Neural cell (in vitro differentiated cells): ENCODE measurements at regions not wholly inside any gene's neighbourhood (a gene's known extent, or its start where the extent isn't known, plus 50 kb on each side); places are given as distances from the start of the nearest gene placed in this dataset.

Experiments used
- EP300 ChIP-seq: fragments of 450-650 bp; conservative IDR thresholded peaks from 2 replicates; pipeline ENCODE4 v1.6.1; 2014; ENCODE audit warnings: antibody characterized with exemption, mild to moderate bottlenecking, moderate library complexity; ENCODE audit not compliant: poor library complexity, severe bottlenecking
- MXI1 ChIP-seq: fragments of 450-650 bp; conservative IDR thresholded peaks from 2 replicates; pipeline ENCODE4 v1.6.1; 2014; ENCODE audit warnings: antibody characterized with exemption, mild to moderate bottlenecking; ENCODE audit not compliant: poor library complexity, severe bottlenecking
- RAD21 ChIP-seq: fragments of 450-650 bp; conservative IDR thresholded peaks from 2 replicates; pipeline ENCODE4 v1.6.1; 2014; ENCODE audit warnings: antibody characterized with exemption, mild to moderate bottlenecking, moderate library complexity
- REST ChIP-seq: IDR thresholded peaks from 2 replicates; pipeline ENCODE4 v1.6.1; 2012; ENCODE audit warnings: borderline replicate concordance
- TAF1 ChIP-seq: IDR thresholded peaks from 2 replicates; pipeline ENCODE4 v1.6.1; 2012; ENCODE audit warnings: low read depth
- TF ChIP-seq, protein P1 (sequence below): fragments of 450-650 bp; IDR thresholded peaks from 2 replicates; pipeline ENCODE4 v1.5.1; 2014; ENCODE audit warnings: antibody characterized with exemption, mild to moderate bottlenecking, moderate library complexity; ENCODE audit not compliant: poor library complexity, severe bottlenecking

GRCh38 chr13:76292031-76292430, 594.2 kb downstream of the KCTD12 start:
- TF ChIP-seq, protein P1, sequence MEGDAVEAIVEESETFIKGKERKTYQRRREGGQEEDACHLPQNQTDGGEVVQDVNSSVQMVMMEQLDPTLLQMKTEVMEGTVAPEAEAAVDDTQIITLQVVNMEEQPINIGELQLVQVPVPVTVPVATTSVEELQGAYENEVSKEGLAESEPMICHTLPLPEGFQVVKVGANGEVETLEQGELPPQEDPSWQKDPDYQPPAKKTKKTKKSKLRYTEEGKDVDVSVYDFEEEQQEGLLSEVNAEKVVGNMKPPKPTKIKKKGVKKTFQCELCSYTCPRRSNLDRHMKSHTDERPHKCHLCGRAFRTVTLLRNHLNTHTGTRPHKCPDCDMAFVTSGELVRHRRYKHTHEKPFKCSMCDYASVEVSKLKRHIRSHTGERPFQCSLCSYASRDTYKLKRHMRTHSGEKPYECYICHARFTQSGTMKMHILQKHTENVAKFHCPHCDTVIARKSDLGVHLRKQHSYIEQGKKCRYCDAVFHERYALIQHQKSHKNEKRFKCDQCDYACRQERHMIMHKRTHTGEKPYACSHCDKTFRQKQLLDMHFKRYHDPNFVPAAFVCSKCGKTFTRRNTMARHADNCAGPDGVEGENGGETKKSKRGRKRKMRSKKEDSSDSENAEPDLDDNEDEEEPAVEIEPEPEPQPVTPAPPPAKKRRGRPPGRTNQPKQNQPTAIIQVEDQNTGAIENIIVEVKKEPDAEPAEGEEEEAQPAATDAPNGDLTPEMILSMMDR: no peak
- TF ChIP-seq REST: no peak
- TF ChIP-seq EP300: no peak
- TF ChIP-seq TAF1: no peak
- no peak for TF ChIP-seq MXI1
- TF ChIP-seq RAD21: no peak
